ENCODE measurements at regions not wholly inside any gene's neighbourhood (a gene's known extent, or its start where the extent isn't known, plus 50 kb on each side); places are given as distances from the start of the nearest gene placed in this dataset.

DNA sequence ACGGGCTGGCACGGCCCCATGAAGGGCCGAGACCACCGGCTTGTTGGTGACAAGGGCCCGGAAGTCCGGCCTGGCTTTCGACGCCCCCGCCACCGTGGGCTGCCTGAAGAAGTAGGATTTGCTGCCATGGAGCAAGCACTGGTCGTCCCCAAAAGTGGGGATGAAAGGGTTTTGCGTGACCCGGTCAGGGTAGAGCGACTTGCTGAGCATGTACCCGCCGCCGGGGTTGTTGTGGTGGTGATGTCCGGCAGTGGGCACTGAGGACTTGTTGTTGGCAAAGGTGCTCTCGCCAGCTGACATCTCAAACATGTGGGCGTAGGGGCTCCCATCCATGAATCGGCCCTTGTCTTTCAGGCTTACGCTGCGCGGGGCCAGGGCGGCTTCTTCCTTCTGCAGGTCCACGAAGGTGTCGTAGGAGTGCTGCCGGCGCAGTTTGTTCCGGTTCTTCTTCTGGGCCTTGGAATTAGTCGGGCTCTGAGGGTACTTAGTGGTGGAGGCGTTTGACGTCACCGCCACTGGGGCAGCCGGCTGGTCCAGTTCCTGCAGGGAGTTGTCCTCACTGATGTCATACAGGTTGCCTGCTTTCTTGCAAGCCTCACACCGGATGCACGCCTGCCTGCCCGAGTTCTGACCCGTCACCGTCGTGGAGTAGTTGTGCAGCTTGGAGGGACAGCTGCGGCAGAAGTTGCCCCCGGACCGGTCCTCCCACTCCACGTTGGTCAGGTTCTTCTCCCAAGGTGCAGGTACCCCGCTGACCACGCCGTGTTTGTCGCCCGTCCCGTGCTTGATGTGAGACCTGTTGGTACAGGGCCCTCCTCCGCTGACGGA lies 366.6 kb downstream of the EMP1 start:
- 97% methylated on average over 53 of the region's 53 CpGs for WGBS
- H3K36me3 ChIP-seq (ENCODE audit: control insufficient read depth in 4 of 4, insufficient read depth in 3 of 4, low read depth in 1 of 4, low read length in 3 of 4) = no peaks in the 10 kb centered on the region
- DNase-seq (ENCODE audit: low spot score) = no peak
- TF ChIP-seq GABPA (IDR thresholded peaks at IDR 0.05 in 1 of 2, conservative IDR thresholded peaks at IDR 0.05 in 1 of 2) = no peak
- TF ChIP-seq SP1 (IDR thresholded peaks at IDR 0.05) = no peak
- no peak for TF ChIP-seq HNF4G (IDR thresholded peaks at IDR 0.05)
- no peak for TF ChIP-seq EGR1 (IDR thresholded peaks at IDR 0.05; ENCODE audit: low read depth in 2 of 2)
- TF ChIP-seq NR2F2 (IDR thresholded peaks at IDR 0.05) = no peak
- TF ChIP-seq RXRA (IDR thresholded peaks at IDR 0.05) = no peak
- TF ChIP-seq FOXA2 (IDR thresholded peaks at IDR 0.05) = no peak
- TF ChIP-seq, protein P1, sequence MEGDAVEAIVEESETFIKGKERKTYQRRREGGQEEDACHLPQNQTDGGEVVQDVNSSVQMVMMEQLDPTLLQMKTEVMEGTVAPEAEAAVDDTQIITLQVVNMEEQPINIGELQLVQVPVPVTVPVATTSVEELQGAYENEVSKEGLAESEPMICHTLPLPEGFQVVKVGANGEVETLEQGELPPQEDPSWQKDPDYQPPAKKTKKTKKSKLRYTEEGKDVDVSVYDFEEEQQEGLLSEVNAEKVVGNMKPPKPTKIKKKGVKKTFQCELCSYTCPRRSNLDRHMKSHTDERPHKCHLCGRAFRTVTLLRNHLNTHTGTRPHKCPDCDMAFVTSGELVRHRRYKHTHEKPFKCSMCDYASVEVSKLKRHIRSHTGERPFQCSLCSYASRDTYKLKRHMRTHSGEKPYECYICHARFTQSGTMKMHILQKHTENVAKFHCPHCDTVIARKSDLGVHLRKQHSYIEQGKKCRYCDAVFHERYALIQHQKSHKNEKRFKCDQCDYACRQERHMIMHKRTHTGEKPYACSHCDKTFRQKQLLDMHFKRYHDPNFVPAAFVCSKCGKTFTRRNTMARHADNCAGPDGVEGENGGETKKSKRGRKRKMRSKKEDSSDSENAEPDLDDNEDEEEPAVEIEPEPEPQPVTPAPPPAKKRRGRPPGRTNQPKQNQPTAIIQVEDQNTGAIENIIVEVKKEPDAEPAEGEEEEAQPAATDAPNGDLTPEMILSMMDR (IDR thresholded peaks at IDR 0.05; ENCODE audit: low read depth, low read length, missing input control) = no peak
- TF ChIP-seq, protein P2, sequence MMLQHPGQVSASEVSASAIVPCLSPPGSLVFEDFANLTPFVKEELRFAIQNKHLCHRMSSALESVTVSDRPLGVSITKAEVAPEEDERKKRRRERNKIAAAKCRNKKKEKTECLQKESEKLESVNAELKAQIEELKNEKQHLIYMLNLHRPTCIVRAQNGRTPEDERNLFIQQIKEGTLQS (IDR thresholded peaks at IDR 0.05) = no peak
- H3K27ac ChIP-seq (ENCODE audit: low read depth in 1 of 2, low read length in 2 of 2) = no peak overlapping the region
- no peak overlapping the region for H3K4me3 ChIP-seq (ENCODE audit: low read depth in 1 of 3, low read length in 3 of 3)
- H3K4me1 ChIP-seq (ENCODE audit: control insufficient read depth in 4 of 4, insufficient read depth in 4 of 4, low read length in 3 of 4) = peaks cover 0 to 12% (median 5%) of the 10 kb centered on the region in 4 donors
- no peak overlapping the region for H3K9ac ChIP-seq (ENCODE audit: low read depth in 1 of 2, low read length in 2 of 2)
- no peaks in the 10 kb centered on the region for H3K27me3 ChIP-seq (ENCODE audit: control insufficient read depth in 4 of 4, insufficient read depth in 4 of 4, low read length in 3 of 4)
- no peaks in the 10 kb centered on the region for H3K9me3 ChIP-seq (ENCODE audit: control insufficient read depth in 4 of 4, low read length in 3 of 4)

DNA sequence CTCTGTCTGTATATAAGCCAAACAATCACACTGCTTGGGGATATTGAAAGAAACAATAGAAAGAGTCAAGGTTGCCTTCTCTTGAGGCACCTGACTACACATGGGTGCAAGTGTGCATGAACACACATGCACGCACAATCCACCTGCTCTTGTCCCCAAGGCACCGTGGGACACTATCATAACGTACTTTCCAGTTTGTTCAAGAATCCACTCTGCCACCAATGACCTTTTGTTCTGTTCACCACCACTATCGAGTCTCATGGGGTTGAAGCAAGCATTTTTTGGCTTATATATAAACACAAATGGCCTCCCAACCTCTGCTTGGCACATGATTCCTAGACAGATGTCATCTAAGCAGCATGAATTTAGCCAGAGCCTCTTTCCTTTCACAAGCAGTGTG lies 365.4 kb downstream of the EMP1 start:
- H3K4me3 ChIP-seq (ENCODE audit: low read depth in 1 of 3, low read length in 3 of 3) = no peak overlapping the region
- 51% methylated on average over 4 of the region's 4 CpGs for WGBS
- TF ChIP-seq JUND (IDR thresholded peaks at IDR 0.05) (no peak), RAD21 (IDR thresholded peaks at IDR 0.05) (no peak)
- TF ChIP-seq, protein P3, sequence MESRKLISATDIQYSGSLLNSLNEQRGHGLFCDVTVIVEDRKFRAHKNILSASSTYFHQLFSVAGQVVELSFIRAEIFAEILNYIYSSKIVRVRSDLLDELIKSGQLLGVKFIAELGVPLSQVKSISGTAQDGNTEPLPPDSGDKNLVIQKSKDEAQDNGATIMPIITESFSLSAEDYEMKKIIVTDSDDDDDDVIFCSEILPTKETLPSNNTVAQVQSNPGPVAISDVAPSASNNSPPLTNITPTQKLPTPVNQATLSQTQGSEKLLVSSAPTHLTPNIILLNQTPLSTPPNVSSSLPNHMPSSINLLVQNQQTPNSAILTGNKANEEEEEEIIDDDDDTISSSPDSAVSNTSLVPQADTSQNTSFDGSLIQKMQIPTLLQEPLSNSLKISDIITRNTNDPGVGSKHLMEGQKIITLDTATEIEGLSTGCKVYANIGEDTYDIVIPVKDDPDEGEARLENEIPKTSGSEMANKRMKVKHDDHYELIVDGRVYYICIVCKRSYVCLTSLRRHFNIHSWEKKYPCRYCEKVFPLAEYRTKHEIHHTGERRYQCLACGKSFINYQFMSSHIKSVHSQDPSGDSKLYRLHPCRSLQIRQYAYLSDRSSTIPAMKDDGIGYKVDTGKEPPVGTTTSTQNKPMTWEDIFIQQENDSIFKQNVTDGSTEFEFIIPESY (IDR thresholded peaks at IDR 0.05) = no peak
- no peak overlapping the region for H3K9ac ChIP-seq (ENCODE audit: low read depth in 1 of 2, low read length in 2 of 2)
- H3K27ac ChIP-seq (ENCODE audit: low read depth in 1 of 2, low read length in 2 of 2) = no peak overlapping the region
- no peaks in the 10 kb centered on the region for H3K27me3 ChIP-seq (ENCODE audit: control insufficient read depth in 4 of 4, insufficient read depth in 4 of 4, low read length in 3 of 4)
- H3K4me1 ChIP-seq (ENCODE audit: control insufficient read depth in 4 of 4, insufficient read depth in 4 of 4, low read length in 3 of 4) = peaks cover 0 to 12% (median 5%) of the 10 kb centered on the region in 4 donors
- no peak for DNase-seq (ENCODE audit: low spot score)
- no peaks in the 10 kb centered on the region for H3K9me3 ChIP-seq (ENCODE audit: control insufficient read depth in 4 of 4, low read length in 3 of 4)
- H3K36me3 ChIP-seq (ENCODE audit: control insufficient read depth in 4 of 4, insufficient read depth in 3 of 4, low read depth in 1 of 4, low read length in 3 of 4) = no peaks in the 10 kb centered on the region

DNA sequence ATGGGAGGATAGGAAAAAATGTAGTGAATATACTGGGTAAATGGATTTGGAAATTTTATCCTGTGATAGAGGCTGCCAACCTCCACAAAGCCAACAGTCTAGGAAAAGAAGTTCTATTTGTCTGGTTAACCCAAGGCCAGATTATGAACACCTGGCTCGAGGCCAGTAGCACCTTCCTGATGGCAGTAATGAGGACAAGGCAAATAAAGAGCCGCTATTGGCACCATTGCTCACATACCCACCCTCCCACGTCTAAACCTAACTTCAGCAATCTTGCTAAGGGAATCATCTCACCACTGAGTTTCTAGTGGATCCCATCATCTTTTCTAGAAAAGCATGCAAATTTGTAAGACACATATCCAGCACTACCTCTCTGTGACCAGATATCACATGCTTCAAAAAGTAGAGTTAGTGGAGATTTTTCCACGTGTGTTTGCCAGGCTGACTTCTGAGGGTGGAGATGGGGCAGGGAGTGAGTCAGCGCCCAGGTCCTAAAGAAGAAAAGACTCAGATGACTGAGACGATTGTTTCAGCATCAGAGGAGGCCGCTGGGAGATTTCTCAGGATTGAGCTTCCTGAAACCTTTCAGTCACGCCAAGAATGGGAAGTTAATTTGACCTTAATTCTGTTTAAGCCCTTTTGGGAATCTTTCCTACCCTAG lies 362.9 kb downstream of the EMP1 start:
- Histone ChIP-seq H3K27ac (ENCODE audit: low read depth in 1 of 2, low read length in 2 of 2) (no peak overlapping the region), H3K36me3 (ENCODE audit: control insufficient read depth in 4 of 4, insufficient read depth in 3 of 4, low read depth in 1 of 4, low read length in 3 of 4) (no peaks in the 10 kb centered on the region), H3K9me3 (ENCODE audit: control insufficient read depth in 4 of 4, low read length in 3 of 4) (no peaks in the 10 kb centered on the region), H3K4me3 (ENCODE audit: low read depth in 1 of 3, low read length in 3 of 3) (no peak overlapping the region), H3K4me1 (ENCODE audit: control insufficient read depth in 4 of 4, insufficient read depth in 4 of 4, low read length in 3 of 4) (peaks cover 0 to 12% (median 5%) of the 10 kb centered on the region in 4 donors), H3K27me3 (ENCODE audit: control insufficient read depth in 4 of 4, insufficient read depth in 4 of 4, low read length in 3 of 4) (no peaks in the 10 kb centered on the region), H3K9ac (ENCODE audit: low read depth in 1 of 2, low read length in 2 of 2) (no peak overlapping the region)
- DNase-seq (ENCODE audit: low spot score) = no peak
- WGBS = 53% methylated on average over 8 of the region's 8 CpGs
- TF ChIP-seq EGR1 (IDR thresholded peaks at IDR 0.05; ENCODE audit: low read depth in 2 of 2) (no peak), HNF4G (IDR thresholded peaks at IDR 0.05) (no peak), FOXA2 (IDR thresholded peaks at IDR 0.05) (no peak), RXRA (IDR thresholded peaks at IDR 0.05) (peak in 1 of 2 donors; percentile 41), TAF1 (conservative IDR thresholded peaks at IDR 0.05) (no peak), YY1 (IDR thresholded peaks at IDR 0.05) (peak; percentile 50), SP1 (IDR thresholded peaks at IDR 0.05) (no peak), NR2F2 (IDR thresholded peaks at IDR 0.05) (no peak), FOXA1 (IDR thresholded peaks at IDR 0.05) (no peak), HNF4A (conservative IDR thresholded peaks at IDR 0.05) (peak in 1 of 2 donors; percentile 30), GABPA (IDR thresholded peaks at IDR 0.05 in 1 of 2, conservative IDR thresholded peaks at IDR 0.05 in 1 of 2) (no peak), JUND (IDR thresholded peaks at IDR 0.05) (no peak)
- TF ChIP-seq, protein P2 (IDR thresholded peaks at IDR 0.05) = no peak
- TF ChIP-seq, protein P4, sequence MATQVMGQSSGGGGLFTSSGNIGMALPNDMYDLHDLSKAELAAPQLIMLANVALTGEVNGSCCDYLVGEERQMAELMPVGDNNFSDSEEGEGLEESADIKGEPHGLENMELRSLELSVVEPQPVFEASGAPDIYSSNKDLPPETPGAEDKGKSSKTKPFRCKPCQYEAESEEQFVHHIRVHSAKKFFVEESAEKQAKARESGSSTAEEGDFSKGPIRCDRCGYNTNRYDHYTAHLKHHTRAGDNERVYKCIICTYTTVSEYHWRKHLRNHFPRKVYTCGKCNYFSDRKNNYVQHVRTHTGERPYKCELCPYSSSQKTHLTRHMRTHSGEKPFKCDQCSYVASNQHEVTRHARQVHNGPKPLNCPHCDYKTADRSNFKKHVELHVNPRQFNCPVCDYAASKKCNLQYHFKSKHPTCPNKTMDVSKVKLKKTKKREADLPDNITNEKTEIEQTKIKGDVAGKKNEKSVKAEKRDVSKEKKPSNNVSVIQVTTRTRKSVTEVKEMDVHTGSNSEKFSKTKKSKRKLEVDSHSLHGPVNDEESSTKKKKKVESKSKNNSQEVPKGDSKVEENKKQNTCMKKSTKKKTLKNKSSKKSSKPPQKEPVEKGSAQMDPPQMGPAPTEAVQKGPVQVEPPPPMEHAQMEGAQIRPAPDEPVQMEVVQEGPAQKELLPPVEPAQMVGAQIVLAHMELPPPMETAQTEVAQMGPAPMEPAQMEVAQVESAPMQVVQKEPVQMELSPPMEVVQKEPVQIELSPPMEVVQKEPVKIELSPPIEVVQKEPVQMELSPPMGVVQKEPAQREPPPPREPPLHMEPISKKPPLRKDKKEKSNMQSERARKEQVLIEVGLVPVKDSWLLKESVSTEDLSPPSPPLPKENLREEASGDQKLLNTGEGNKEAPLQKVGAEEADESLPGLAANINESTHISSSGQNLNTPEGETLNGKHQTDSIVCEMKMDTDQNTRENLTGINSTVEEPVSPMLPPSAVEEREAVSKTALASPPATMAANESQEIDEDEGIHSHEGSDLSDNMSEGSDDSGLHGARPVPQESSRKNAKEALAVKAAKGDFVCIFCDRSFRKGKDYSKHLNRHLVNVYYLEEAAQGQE (IDR thresholded peaks at IDR 0.05) = no peak
- TF ChIP-seq, protein P5, sequence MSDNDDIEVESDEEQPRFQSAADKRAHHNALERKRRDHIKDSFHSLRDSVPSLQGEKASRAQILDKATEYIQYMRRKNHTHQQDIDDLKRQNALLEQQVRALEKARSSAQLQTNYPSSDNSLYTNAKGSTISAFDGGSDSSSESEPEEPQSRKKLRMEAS (IDR thresholded peaks at IDR 0.05) = peak; percentile 27

Measured in liver (tissue), 8 donors.